Activated CD4-positive, alpha-beta T cell treated with anti-CD3 and anti-CD28 coated beads, Interleukin-2, amount 50 U/mL, for 16 hours (primary cell): ENCODE measurements at regions not wholly inside any gene's neighbourhood (a gene's known extent, or its start where the extent isn't known, plus 50 kb on each side); places are given as distances from the start of the nearest gene placed in this dataset.

Source experiments
- DNase-seq: peaks from one replicate; pipeline ENCODE4 v3.0.0-alpha.2; 2020

DNA sequence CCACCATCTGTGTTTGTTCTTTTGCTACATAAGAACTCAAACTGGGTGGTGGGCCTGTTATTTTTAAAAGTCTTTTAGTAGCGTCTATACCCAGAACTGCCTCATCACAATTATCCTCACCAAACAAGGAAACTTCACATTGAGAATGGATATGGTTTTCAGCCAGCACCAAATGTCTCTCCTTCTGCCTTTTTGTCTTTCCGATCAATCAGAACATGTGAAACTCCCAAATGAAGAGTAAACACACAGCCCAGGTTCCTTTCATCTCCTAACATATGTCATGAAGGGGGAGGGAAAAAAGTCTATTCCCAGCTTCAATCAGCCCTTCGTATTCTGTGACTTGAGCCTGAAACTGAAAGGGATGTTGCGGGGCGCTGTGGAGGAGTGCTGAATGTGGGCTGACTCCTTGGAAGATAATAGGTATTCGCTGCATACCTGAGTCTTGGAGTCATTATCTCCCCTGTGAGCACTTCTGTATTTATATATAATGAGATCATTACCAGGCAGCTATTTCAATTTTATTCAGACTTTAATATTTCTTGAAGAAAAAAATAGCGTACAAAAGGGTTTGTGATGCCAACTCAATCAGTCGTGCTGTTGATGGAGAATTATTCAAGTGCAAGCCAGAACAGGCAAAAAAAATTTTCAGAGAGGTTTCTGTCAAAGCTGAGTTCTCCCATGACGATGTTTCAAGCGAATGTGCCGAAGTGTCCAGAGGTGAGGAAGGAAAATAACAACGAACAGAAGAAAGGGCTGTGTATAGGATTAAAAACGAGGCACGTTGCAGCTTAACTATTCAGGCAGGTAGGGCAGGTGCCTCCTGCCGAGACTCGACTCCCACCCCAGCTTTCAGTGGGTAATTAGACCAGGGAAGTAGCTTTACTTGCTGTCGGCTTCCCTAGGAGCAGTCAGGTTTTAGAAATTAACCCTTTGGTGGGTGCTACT lies 163.9 kb upstream of the NOCT start:
- no peak for DNase-seq

DNA sequence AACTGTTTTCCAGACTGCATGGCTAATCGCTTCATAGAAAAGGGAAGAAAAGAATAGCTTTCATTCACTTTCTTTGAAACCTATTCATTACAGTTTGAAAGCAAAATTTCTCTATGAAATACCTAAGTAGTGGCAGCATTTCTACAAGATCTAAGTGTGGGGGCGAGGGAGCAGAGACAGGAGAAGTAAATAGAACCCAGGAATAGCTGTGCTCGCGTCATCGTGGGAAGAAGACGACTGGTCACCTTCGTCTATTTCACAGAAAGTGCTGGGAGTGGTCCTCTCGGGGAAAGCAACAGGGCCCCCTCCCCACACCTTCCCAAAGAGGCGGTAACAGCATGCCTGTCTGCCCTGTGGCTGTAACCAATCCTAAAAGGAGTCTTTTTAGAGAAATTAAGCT lies 169.9 kb upstream of the NOCT start:
- DNase-seq: no peak

DNA sequence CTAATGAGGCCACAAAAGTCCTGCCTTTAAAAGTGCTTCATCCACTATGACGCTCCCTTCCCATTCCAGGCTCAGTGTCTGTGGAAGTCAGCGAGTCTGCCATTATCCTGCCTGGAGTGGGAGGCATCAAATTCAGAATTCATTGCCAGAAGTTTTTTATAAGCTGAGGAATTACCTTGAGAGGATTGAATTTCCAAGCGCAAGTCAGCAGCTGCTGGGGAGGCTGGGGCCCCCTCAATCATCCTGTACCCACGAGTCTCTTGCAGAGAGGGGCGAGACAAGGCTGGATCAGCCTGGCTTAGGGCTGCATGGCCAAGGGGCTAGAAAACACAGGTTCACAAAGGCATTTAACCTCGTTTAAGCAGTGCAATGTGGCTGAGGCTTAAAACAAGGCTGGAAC lies 170.5 kb upstream of the NOCT start:
- DNase-seq: no peak

DNA sequence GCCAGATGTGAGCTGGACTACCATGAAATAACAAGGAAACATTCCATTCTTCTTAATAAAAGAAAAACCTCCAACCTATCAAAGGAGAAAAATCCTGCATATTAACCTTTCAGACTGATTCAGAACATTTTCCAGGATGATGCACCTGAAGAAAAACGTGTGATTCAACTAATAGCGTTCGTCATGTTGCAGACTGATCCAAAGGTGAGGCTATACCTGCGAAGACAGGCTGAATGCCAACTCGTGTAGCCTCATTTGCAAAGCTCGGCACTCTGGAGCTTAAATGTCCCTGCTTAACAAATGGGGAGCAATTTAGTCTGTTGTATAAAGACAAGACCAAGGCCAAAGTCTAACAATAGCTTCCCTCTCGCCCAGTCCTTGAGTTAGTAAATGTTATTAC lies 172.0 kb upstream of the NOCT start:
- no peak for DNase-seq

DNA sequence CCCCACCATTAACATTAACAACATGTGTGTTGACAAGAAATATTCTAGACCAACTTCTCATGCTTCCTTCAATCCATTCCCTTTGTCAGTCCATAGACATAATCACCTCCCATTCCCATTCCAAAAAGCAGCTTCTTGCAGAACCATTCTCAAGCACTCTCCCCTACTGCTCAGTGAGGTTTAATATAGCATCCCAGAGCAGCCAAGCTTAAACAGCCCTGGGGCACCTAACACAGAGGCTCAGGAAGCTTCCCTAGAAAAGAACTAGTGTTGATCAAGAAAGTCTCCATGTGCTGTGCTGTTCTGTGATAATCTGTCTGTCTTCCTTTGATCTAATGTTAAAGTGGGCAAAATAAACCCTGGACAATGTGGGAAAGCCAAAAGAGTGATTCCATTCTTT lies 174.2 kb upstream of the NOCT start:
- no peak for DNase-seq

DNA sequence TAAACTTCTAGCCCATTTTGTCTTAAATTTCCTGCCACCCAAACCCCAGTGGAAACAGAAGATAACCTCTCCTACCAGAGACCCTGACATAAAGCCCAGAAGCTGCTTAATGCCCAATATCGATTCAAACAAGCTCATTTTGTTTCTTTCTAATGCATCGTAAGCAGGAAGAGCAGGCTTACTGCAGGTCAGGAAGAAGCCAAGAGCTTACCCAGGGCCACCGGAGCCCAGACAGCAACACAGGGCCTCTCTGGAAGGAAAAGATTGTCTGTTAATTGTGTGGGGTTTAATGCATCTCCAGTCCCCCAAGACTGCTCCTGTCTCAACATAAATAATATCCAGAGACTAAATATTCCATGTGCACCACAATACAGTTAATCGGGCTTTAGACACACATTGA lies 177.3 kb upstream of the NOCT start:
- DNase-seq: no peak

DNA sequence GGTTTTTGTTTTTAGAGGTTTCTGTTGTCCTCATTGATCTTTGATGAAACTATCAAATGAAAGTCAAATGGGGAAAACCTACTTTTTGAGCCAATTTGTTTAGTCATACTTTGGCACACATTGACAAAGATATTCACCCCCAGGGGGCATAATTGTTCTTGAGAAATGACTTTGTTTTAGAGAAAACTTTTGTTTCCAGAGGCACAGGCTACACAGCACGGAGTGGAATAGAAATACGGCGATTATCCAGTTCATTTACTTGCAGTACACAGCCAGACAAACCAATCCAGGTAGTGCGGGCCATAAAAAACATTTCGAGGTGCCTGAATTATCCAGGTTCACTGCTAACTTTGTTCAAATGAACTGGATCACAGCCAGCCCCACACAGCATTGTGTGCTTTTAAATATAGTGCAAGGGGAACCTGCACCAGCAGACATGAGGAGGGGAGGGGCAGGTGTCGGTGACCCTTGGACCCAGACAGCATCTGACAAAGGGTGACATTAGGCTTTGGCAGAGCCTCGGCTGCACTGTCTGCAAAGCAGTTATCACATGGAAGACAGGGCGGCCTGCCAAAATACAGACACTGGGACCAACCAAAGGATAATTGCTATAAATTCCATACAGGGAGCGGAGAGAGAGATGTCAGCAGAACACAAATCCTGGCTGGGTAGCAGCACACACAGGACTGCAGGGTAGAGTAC lies 179.6 kb upstream of the NOCT start:
- DNase-seq: no peak

DNA sequence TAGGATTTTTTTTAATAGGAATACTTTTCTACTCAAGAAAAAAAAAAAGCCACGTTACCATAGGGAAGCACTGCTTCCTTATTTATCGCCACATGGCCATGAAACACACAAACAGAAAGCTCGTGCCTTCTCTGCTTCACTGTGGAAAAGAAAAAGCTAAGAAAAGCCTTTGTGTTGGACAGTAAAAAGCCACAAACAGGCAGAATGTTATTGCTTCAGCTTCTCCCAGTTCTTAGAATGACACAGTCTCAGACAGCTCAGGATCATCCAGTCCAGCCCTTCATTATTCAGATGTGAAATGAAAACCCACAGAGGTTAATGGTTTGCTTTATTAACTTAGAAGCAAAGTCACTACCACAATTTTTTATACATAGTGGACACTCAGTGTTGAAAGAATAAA lies 181.6 kb upstream of the NOCT start:
- DNase-seq: no peak

DNA sequence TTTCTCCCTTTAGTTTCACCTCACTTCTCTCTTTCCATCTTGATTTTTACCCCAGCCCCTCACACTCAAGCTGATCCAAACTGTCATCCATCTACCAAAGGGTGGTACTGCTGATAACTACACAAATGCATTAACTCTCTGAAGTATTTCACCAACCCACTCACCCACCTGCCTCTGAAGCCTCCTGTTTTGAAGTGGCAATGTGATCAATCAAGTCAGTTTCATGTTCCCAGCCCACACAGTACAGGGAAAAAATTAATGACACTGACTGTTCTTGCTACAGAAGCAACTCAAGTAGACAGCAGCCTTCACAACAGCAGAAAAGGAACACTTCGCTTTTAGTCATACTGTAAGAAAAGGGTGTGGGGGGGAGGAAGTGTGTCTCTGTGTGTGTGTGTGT lies 183.0 kb upstream of the NOCT start:
- no peak for DNase-seq

DNA sequence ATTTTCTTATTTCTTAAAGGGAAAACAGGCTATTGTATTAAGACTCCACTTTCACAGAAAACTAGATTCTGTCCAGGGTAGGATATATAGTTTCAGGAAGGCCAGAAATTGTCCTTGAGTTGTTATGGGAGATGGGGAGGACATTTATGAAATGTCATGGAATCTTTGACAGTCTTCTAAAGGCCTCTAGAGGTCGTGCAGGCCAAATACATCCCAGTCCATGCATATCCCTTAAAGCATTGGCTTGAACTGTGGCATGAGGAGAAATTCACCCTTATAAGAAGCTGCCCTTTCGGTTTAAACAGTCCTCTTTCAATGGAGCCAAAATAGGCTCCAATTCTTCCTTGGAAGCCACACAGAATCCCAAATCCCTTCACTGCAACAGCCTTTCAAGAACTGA lies 183.6 kb upstream of the NOCT start:
- no peak for DNase-seq

DNA sequence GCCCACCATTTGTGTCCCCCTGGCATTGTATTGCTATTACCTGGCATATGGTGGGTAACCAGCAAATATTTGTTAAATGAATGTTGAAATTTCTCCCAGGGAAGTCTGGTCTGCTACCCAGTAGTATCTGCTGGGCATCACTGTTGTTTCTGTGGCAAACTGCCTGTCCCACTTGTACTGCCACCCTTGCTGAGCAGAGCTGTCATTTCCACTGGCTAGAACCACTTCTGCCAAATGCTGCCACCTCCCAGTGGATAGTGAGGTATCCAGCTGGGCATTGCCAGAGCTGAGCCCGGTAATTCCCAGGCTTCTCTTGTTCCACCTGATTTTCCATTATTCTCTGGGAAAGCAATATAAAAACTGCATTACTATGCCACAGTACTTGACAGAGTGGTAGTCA lies 186.7 kb upstream of the NOCT start:
- DNase-seq: no peak

DNA sequence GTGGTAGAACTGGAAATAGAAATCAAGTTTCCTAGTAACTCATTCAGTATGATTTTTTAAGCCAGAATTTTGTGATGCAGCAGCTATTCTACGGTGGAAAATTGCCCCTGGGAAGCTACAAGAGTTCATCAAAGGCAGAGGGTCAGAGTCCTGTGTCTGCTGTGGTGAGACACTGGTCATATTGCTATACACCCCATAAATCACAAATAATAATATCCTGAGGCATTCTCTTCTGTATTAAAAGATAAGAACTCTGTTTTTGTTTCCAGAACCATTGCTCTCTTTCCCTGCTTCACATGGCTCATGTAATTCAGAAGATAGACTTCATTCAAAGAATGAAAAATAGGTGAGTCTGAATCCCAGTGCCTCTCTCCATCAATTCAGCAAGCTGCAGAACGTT lies 188.8 kb upstream of the NOCT start:
- DNase-seq: no peak

DNA sequence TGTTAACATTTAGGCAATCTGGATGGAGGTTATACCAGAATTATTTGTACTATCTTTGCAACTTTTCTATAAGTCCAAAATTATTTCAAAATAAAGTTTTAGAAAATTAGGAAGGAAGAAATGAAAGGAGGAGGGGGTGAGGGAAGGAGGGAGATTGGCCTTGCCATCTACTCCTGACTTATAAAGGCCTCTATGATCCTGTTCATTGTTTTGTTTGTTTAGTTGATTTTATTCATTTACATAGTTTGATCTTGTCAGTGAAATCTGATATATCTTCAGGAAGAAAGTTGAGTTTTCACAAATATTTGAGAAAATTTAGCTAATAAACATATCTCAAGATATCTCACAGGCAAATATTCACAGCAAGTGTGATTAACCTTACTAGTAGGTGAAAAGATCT lies 189.3 kb upstream of the NOCT start:
- DNase-seq: no peak

DNA sequence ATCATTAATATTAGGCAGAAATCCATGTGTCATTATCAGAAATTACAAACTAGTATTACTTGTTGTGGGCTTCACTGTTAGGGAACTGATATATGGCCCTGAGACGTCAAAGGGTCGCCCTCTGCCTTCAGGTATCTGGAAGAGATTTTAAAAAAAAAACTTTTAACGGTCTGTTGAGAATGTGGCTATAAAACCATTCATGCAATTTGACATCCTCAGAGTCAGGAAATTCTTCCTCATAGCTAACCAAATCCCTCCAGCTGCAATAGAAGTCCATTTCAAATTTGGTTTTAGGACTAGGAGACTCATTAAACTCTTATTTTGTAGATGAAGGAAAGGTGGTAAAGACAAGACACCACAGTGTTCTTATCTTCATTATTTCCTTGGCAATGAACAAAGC lies 194.2 kb upstream of the NOCT start:
- no peak for DNase-seq

DNA sequence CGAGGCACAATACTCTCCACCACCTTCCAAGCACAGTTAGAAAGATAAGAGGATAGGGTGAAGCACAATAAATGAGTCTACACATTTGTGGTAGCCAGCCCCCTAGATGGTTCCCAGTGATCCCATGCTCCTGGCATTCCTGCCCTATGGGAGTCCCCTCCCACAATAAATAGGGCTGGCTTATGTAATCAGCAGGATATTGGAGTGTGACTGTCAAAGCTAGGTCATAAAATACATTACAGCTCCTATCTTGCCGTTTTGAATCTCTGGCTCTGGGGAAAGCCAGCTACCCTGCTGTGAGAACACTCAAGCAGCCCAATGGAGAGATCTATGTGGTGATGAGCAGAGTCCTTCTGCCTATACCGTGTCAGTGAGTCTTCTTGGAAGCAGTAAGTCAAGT lies 198.7 kb upstream of the NOCT start:
- no peak for DNase-seq

DNA sequence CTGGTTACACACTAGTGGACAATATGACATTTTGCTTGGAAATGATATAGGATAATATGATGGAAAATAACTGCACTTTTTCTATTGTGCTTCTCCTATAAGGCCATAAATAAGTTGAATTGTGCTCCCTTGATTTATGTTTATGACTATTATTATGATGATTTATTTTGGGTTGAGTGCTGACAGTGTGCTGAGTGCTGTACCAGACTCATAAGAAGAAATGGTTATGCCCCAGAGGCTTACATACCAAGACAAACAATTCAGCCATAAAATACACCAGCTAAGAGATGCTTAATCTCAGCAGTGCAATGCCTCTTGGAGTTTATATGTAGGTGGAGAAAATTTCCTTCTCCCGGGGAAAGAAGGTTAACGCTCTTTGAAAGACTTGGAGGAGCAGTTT lies 199.8 kb upstream of the NOCT start:
- DNase-seq: no peak

DNA sequence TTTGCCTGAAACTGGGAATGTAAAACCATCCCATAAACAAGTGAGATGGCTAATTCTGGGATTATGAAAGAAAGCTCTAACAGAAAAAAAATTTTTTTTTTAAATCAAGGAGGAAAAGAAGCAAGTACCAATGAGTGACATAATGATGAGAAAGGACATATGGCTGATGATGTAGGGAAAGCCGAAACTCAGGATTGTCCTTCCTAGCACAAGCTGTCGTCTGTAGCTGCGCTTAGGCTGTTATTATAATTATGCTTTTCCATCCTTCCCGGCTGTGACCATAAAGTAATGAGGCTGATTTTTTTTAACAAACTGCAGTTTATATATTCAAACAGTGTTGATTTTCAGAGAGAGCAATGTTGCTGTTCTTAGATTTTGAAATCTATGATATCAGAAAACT lies 209.8 kb upstream of the NOCT start:
- no peak for DNase-seq

DNA sequence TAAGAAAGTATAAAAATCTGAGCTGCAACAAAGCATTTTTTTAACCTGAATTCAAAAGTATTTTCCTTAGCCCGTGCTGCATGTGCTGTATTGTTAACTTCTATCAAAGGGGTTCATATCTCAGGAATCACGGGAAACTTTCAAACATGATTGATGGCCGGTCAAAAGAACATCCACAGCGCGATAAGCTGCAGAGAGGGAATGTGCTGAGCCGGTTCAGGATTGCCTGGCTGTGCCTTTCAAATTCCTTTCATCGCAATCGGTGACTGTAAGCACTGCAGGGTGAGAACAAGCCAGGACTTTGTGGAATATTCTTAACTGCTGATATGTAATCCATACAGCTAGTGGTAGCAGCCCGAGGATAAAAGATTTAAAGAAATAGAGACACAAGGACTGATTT lies 210.9 kb upstream of the NOCT start:
- DNase-seq: no peak

DNA sequence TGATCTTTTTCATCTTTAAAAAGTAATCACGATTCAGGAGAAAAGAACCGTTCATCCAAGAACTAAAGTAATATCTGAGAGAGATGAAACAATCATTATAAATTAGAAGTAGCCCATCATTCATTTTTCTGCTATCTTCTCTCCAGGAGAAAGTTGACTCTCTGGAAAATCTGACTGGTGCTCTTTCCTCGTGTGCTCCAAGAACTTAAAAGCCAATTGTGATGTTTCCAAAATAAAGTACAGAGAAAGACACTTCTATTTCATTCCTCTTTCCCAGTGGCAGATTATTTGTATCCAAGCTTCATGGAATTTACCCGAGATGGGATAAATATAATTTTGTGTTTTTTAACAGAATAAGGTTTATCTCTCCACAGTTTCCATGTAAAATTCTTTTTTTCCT lies 212.5 kb upstream of the NOCT start:
- DNase-seq: no peak

DNA sequence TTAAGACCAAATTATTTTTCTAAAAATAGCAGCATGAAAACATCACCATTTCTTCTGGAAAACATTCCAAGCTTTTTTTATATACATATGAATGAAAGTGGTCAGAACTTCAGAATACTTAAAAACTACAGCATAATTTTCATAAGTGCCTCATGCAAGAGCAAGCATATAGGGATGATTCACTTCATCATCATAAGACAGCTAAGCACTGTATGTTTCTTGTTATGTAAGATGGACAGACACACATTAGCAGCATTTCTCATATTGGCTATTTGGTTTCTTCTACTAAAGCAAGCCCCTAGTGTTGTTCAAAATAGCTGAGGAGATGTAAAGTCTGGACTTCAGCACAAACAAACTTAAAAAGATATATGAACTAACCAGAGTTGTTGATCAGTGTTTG lies 213.1 kb upstream of the NOCT start:
- no peak for DNase-seq

DNA sequence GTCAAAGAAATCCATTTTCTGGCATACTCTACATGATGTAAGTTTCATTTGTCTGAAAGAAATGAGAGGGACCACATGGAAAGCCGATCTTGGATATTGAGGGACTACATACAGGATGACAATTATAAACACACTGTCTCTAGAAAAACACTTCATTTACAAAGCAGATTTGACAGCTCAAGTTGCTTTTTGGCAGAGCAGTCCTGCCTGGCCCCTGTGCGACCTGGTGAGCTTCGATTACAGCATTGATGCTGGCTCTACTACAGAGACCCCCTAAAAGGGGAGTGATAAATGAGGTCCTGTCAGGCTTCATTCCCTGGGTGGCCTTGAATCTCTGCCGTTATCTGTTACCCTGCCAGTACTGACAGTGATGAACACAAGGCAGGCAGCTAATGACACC lies 215.2 kb upstream of the NOCT start:
- no peak for DNase-seq

DNA sequence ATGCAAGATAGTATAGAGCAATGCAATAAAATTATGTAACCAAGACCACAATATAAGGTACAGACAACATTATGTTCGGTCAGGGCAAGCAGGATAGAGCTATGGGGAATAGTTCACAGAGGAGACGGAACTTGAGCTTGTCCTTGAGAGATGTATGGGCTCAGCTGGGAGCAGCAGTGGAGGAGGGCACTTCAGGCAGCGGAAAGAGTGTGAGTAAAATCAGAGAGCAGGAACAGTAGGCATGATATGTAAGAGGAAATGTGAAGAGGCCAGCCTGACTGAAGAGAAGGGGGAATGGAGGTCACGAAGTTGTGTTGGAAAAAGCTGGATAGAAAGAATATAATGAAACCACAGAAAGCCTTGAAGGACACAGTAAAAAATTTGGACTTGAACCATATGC lies 217.2 kb upstream of the NOCT start:
- no peak for DNase-seq

DNA sequence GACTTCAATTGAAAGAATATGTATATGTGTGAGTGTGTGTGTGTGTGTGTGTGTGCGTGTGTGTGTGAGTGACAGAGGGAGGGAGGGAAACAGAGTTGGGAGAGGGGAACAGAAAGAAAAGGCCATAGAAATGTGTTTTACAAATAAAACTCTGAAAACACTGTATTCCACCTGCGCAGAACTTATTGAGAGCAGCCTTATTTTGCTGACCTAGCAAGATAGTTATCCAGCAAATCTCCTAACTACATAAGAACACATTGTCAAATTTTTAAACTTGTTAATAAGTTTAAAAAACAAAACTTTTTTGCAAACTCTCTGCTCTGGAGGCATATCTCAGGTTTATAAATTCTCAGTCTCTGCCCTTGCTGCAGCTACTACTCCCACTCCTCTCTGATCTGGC lies 217.9 kb upstream of the NOCT start:
- no peak for DNase-seq

DNA sequence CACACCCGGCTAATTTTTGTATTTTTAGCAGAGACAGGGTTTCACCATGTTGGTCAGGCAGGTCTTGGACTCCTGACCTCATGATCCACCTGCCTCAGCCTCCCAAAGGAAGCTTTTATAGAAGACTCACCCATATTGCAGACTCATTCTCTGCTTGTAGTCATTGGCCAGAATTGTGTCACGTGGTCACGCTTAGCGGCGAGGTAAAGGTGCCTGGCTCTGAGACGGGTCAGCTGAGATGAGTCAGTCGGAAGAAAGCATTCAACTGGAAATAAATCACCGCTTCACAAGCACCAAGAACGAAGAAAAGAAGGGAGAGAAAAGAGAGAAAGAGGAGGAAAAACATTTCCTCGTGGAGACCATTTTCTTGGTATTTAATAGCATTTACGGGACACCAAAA lies 218.8 kb upstream of the NOCT start:
- DNase-seq: no peak
